Caco-2 (cell line): ENCODE measurements at regions not wholly inside any gene's neighbourhood (a gene's known extent, or its start where the extent isn't known, plus 50 kb on each side); places are given as distances from the start of the nearest gene placed in this dataset.

Source experiments
- BruUV-seq: library from RNA; stranded (reverse); fragments of 400-500 nt; replicated peaks from 2 replicates; lab custom pipeline; 2021; lab: Mats Ljungman, UMichigan
- CTCF ChIA-PET: fragments of 300-600 bp; sonication (Branson Sonifier 250); formaldehyde crosslinking; loops from one replicate; lab custom pipeline; 2022; ENCODE audit warnings: antibody characterized with exemption; lab: Charles Lee
- POLR2A ChIA-PET: fragments of 300-600 bp; sonication (Branson Sonifier 250); formaldehyde crosslinking; loops from one replicate; lab custom pipeline; 2022; ENCODE audit warnings: antibody characterized with exemption; lab: Charles Lee
- DNase-seq, 2 experiments: peaks; one replicate each; pipeline versions ENCODE4 v3.0.0 to v3.0.0-alpha.2; 2020 to 2022
- H3K27me3 ChIP-seq: replicated peaks from 2 replicates; pipeline ENCODE4 v1.6.0; 2011; ENCODE audit warnings: low read length; ENCODE audit not compliant: control insufficient read depth, insufficient read depth
- H3K36me3 ChIP-seq: 2 replicates; pipeline ENCODE4 v1.5.1; 2011; ENCODE audit warnings: low read length; ENCODE audit not compliant: control insufficient read depth, insufficient read depth
- H3K4me1 ChIP-seq: fragments of 250-450 bp; sonication (Bioruptor Pico); 2 replicates; pipeline ENCODE4 v1.5.1; 2020; ENCODE audit warnings: mild to moderate bottlenecking
- H3K4me3 ChIP-seq: 2 replicates; pipeline ENCODE4 v1.5.1; 2011; ENCODE audit warnings: low read depth, mild to moderate bottlenecking, control low read depth, low read length
- H3K9me3 ChIP-seq: fragments of 250-450 bp; sonication (Bioruptor Pico); 2 replicates; pipeline ENCODE4 v1.5.1; 2020; ENCODE audit warnings: mild to moderate bottlenecking, moderate library complexity
- H3K27ac Mint-ChIP-seq: one replicate; pipeline ENCODE4 v1.8.0; 2022; ENCODE audit warnings: mixed read lengths; ENCODE audit not compliant: unreplicated experiment
- H3K27me3 Mint-ChIP-seq: one replicate; pipeline ENCODE4 v1.8.0; 2022; ENCODE audit warnings: mixed read lengths; ENCODE audit not compliant: insufficient read depth, unreplicated experiment
- H3K36me3 Mint-ChIP-seq: one replicate; pipeline ENCODE4 v1.8.0; 2022; ENCODE audit warnings: mild to moderate bottlenecking, mixed read lengths; ENCODE audit not compliant: insufficient read depth, unreplicated experiment
- H3K4me1 Mint-ChIP-seq: one replicate; pipeline ENCODE4 v1.8.0; 2022; ENCODE audit warnings: low read depth, mixed read lengths; ENCODE audit not compliant: unreplicated experiment
- H3K4me3 Mint-ChIP-seq: one replicate; pipeline ENCODE4 v1.8.0; 2022; ENCODE audit warnings: mild to moderate bottlenecking, moderate library complexity, mixed read lengths; ENCODE audit not compliant: unreplicated experiment
- H3K9me3 Mint-ChIP-seq: one replicate; pipeline ENCODE4 v1.8.0; 2022; ENCODE audit warnings: mixed read lengths; ENCODE audit not compliant: unreplicated experiment
- intact Hi-C: fragments of 100-400 bp; cut with micrococcal nuclease; formaldehyde crosslinking; loops from one replicate; pipeline ENCODE4 v1.10.0; 2022; ENCODE audit not compliant: unreplicated experiment
- TF ChIP-seq, protein P1 (sequence below), 2 experiments: fragments of 200-600 bp in 1 of 2; IDR thresholded peaks; 1 replicate in 1 of 2; 2 replicates in 1 of 2; pipeline versions ENCODE4 v1.5.1 to v1.8.0; 2011 to 2022; ENCODE audit warnings: antibody characterized with exemption in 1 of 2, control low read depth in 1 of 2, inconsistent platforms in 1 of 2, low read depth in 1 of 2, low read length in 1 of 2, mild to moderate bottlenecking in 1 of 2, moderate library complexity in 1 of 2; ENCODE audit not compliant: insufficient read depth in 1 of 2, severe bottlenecking in 1 of 2, unreplicated experiment in 1 of 2

DNA sequence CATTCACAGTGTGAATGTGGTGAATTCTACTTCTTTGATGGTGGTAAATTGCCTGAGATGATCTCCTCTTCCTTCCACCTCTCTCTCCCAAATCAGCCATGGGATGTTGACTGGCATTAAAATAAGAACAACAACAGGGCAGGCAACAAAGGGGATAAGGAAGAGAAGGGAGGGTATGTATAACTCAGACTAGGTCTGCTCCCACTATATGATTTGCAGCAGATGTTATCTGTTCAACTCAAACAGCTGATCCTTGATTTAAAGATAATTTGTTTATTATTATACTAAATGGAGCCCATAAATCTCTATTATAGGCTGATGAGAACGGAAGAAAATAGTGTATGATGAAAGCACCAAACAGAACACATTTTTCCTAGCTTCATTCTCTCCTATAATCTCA lies 262.0 kb downstream of the BTBD3 start:
- intact Hi-C loops: no loop called here
- BruUV-seq: no TSS peak
- H3K4me1 ChIP-seq: no peaks in the 10 kb centered on the region
- DNase-seq: no peak
- Mint-ChIP-seq H3K27me3 (peaks cover 3% of the 10 kb centered on the region), H3K36me3 (no peaks in the 10 kb centered on the region), H3K9me3 (no peaks in the 10 kb centered on the region), H3K27ac (no peak overlapping the region), H3K4me3 (no peak overlapping the region), H3K4me1 (no peaks in the 10 kb centered on the region)
- CTCF ChIA-PET: no interaction called here
- H3K4me3 ChIP-seq: no peak overlapping the region
- no peaks in the 10 kb centered on the region for H3K27me3 ChIP-seq
- H3K36me3 ChIP-seq: no peaks in the 10 kb centered on the region
- TF ChIP-seq, protein P1, sequence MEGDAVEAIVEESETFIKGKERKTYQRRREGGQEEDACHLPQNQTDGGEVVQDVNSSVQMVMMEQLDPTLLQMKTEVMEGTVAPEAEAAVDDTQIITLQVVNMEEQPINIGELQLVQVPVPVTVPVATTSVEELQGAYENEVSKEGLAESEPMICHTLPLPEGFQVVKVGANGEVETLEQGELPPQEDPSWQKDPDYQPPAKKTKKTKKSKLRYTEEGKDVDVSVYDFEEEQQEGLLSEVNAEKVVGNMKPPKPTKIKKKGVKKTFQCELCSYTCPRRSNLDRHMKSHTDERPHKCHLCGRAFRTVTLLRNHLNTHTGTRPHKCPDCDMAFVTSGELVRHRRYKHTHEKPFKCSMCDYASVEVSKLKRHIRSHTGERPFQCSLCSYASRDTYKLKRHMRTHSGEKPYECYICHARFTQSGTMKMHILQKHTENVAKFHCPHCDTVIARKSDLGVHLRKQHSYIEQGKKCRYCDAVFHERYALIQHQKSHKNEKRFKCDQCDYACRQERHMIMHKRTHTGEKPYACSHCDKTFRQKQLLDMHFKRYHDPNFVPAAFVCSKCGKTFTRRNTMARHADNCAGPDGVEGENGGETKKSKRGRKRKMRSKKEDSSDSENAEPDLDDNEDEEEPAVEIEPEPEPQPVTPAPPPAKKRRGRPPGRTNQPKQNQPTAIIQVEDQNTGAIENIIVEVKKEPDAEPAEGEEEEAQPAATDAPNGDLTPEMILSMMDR (IDR thresholded peaks at IDR 0.05; ENCODE audit: insufficient read depth in 1 of 2, low read depth in 1 of 2, low read length in 1 of 2, severe bottlenecking in 1 of 2, unreplicated experiment in 1 of 2): no peak
- POLR2A ChIA-PET: no interaction called here
- H3K9me3 ChIP-seq: no peaks in the 10 kb centered on the region

DNA sequence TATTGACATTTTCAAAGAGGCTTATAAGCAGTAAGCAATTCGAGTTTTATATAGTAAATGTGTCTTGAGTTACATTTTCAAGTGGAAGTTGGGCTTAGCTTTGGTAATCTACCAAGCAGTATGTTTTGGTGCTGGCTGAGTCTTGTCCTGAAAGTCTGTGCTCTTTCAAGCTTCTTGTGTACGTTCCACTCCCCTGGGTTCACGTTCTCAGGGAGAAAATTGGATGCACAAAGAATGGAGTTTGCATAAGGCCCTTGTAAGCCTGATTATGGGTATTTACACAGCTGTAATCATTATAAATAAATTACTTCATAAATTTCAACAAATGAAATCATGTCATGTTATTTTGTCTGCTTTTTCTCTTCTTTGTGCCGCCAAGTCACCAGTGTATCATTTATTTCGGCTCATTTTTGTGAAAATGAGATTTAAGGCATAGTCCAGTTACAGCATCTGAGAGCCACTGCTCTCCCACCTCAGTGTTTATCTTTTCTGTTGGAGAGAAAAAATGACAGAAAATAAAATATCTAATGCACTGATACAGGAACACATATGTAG lies 262.5 kb downstream of the BTBD3 start:
- intact Hi-C loops: no loop called here
- Mint-ChIP-seq H3K4me3 (no peak overlapping the region), H3K27me3 (peaks cover 3% of the 10 kb centered on the region), H3K4me1 (no peaks in the 10 kb centered on the region), H3K27ac (no peak overlapping the region), H3K9me3 (no peaks in the 10 kb centered on the region), H3K36me3 (no peaks in the 10 kb centered on the region)
- DNase-seq: no peak
- Histone ChIP-seq H3K9me3 (no peaks in the 10 kb centered on the region), H3K4me1 (no peaks in the 10 kb centered on the region), H3K27me3 (no peaks in the 10 kb centered on the region), H3K36me3 (no peaks in the 10 kb centered on the region), H3K4me3 (no peak overlapping the region)
- BruUV-seq: no TSS peak
- POLR2A ChIA-PET: no interaction called here
- TF ChIP-seq, protein P1 (IDR thresholded peaks at IDR 0.05; ENCODE audit: insufficient read depth in 1 of 2, low read depth in 1 of 2, low read length in 1 of 2, severe bottlenecking in 1 of 2, unreplicated experiment in 1 of 2): no peak
- CTCF ChIA-PET: no interaction called here

DNA sequence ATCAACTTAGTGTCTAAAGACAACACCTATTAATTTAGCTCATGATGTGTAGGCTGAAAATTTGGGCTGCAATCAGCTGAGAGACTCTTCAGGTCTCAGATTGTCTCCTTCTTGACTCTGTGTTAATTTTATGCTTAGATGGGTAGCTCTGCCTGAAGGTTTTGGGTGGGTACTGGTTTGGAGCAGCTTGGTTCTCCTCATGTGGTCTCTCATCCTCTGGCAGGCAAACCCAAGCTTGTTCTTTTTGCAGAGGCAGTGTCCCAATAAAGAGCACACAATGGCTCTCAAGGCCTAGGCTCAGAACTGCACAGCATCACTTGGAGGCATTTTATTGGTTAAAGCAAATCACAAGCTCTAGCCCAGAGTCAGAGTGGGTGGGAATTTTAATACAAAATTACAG lies 280.6 kb downstream of the BTBD3 start:
- H3K36me3 ChIP-seq: no peaks in the 10 kb centered on the region
- H3K4me1 Mint-ChIP-seq: no peaks in the 10 kb centered on the region
- ChIA-PET POLR2A (no interaction called here), CTCF (no interaction called here)
- H3K27me3 ChIP-seq: 0 out of 2 replicates have a peak, but pooled peaks cover 1% of the 10 kb centered on the region
- H3K9me3 ChIP-seq: no peaks in the 10 kb centered on the region
- no peaks in the 10 kb centered on the region for H3K4me1 ChIP-seq
- intact Hi-C loops: no loop called here
- no peak overlapping the region for H3K4me3 Mint-ChIP-seq
- no peak overlapping the region for H3K4me3 ChIP-seq
- no peak overlapping the region for H3K27ac Mint-ChIP-seq
- no peaks in the 10 kb centered on the region for H3K9me3 Mint-ChIP-seq
- TF ChIP-seq, protein P1 (IDR thresholded peaks at IDR 0.05; ENCODE audit: insufficient read depth in 1 of 2, low read depth in 1 of 2, low read length in 1 of 2, severe bottlenecking in 1 of 2, unreplicated experiment in 1 of 2): no peak
- peaks cover 5% of the 10 kb centered on the region for H3K27me3 Mint-ChIP-seq
- BruUV-seq: no TSS peak
- DNase-seq: no peak
- no peaks in the 10 kb centered on the region for H3K36me3 Mint-ChIP-seq
